Gastrocnemius medialis (tissue), 4 donors: ENCODE measurements at regions not wholly inside any gene's neighbourhood (a gene's known extent, or its start where the extent isn't known, plus 50 kb on each side); places are given as distances from the start of the nearest gene placed in this dataset.

ENCODE experiments used
- POLR2A ChIP-seq, 2 donors: fragments of 450-650 bp; IDR thresholded peaks; one replicate each; pipeline ENCODE4 v1.6.1; 2017; ENCODE audit warnings: antibody characterized with exemption in 2 of 2, mild to moderate bottlenecking in 2 of 2, moderate library complexity in 2 of 2
- TF ChIP-seq, protein P1 (sequence below), 5 experiments: fragments of 450-650 bp in 3 of 5; fragments of 200-600 bp in 2 of 5; sonication (generic) in 2 of 5; IDR thresholded peaks in 4 of 5; conservative IDR thresholded peaks in 1 of 5; 1 replicate in 4 of 5; 2 replicates in 1 of 5; pipeline ENCODE4 v1.5.1; 2016 to 2019; ENCODE audit warnings: antibody characterized with exemption in 5 of 5, mild to moderate bottlenecking in 3 of 5, moderate library complexity in 3 of 5

- TF ChIP-seq, protein P1, sequence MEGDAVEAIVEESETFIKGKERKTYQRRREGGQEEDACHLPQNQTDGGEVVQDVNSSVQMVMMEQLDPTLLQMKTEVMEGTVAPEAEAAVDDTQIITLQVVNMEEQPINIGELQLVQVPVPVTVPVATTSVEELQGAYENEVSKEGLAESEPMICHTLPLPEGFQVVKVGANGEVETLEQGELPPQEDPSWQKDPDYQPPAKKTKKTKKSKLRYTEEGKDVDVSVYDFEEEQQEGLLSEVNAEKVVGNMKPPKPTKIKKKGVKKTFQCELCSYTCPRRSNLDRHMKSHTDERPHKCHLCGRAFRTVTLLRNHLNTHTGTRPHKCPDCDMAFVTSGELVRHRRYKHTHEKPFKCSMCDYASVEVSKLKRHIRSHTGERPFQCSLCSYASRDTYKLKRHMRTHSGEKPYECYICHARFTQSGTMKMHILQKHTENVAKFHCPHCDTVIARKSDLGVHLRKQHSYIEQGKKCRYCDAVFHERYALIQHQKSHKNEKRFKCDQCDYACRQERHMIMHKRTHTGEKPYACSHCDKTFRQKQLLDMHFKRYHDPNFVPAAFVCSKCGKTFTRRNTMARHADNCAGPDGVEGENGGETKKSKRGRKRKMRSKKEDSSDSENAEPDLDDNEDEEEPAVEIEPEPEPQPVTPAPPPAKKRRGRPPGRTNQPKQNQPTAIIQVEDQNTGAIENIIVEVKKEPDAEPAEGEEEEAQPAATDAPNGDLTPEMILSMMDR (IDR thresholded peaks at IDR 0.05 in 4 of 5, conservative IDR thresholded peaks at IDR 0.05 in 1 of 5) = no peak
- TF ChIP-seq POLR2A (IDR thresholded peaks at IDR 0.05) = no peak
These were observed 502.6 kb upstream of the CDH6 start for GRCh38 chr5:30690931-30691330.
